ENCODE measurements at regions not wholly inside any gene's neighbourhood (a gene's known extent, or its start where the extent isn't known, plus 50 kb on each side); places are given as distances from the start of the nearest gene placed in this dataset.

DNA sequence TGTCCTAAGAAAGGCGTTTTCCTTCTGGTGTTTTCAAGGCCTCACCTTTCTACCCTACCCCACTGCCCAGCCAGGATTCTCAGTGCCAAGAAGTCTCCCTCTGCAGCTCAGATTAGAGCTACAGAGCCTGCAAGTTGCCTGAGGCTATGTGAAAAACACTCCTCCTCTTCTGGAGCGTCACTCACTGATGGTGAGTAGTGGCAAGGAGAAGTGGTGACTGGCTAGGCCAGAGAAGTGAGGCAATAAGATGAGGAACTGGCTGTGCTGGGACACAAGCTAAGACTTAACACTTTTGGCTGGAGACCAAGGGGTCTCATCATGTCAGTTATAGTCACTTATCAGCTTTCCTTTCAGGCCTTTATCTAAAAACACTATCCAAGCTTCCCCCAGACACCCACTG, 86.7 kb upstream of the PRKAR2B start:
- TF ChIP-seq, protein P1, sequence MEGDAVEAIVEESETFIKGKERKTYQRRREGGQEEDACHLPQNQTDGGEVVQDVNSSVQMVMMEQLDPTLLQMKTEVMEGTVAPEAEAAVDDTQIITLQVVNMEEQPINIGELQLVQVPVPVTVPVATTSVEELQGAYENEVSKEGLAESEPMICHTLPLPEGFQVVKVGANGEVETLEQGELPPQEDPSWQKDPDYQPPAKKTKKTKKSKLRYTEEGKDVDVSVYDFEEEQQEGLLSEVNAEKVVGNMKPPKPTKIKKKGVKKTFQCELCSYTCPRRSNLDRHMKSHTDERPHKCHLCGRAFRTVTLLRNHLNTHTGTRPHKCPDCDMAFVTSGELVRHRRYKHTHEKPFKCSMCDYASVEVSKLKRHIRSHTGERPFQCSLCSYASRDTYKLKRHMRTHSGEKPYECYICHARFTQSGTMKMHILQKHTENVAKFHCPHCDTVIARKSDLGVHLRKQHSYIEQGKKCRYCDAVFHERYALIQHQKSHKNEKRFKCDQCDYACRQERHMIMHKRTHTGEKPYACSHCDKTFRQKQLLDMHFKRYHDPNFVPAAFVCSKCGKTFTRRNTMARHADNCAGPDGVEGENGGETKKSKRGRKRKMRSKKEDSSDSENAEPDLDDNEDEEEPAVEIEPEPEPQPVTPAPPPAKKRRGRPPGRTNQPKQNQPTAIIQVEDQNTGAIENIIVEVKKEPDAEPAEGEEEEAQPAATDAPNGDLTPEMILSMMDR (IDR thresholded peaks at IDR 0.05): no peak
- TF ChIP-seq POLR2AphosphoS5 (IDR thresholded peaks at IDR 0.05) (no peak), POLR2A (IDR thresholded peaks at IDR 0.05) (no peak), EP300 (IDR thresholded peaks at IDR 0.05) (no peak)

Data from stomach (tissue), 4 donors.